ENCODE measurements at regions not wholly inside any gene's neighbourhood (a gene's known extent, or its start where the extent isn't known, plus 50 kb on each side); places are given as distances from the start of the nearest gene placed in this dataset.

DNA sequence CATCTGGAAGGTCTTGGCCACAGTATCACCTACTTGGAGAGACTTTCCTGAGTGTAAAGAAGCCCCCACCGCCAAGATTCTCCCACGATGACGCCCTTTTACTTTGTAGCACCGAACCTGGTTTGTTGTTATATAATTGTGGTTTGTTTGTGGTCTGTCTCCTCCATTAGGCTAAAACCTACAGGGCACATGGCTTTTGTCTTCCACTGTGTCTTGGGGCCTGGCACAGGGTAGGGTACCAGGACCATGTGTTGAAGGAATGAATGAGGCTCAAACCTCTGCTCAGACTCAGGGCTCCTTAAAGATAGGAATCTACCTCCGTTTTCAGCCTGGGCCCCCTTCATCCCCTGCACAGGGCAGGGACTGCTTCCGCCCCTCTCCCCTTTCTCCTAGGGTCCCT is 59.4 kb upstream of the CCDC167 start:
- Histone ChIP-seq H3K27me3 (ENCODE audit: control insufficient read depth in 1 of 2, insufficient read depth in 1 of 2, low read length in 2 of 2) (peaks cover 76 to 77% of the 10 kb centered on the region in 2 experiments), H4K8ac (ENCODE audit: low read length) (no peak overlapping the region), H3K14ac (ENCODE audit: low read length in 2 of 2) (no peak overlapping the region), H3K4me3 (ENCODE audit: insufficient read depth in 1 of 2, low read depth in 1 of 2, low read length in 2 of 2) (no peak overlapping the region), H4K91ac (ENCODE audit: low read length) (no peak overlapping the region), H3K36me3 (ENCODE audit: control insufficient read depth in 1 of 2, insufficient read depth in 2 of 2, low read depth in 1 of 2, low read length in 2 of 2) (no peaks in the 10 kb centered on the region), H3K9ac (ENCODE audit: low read length) (no peak overlapping the region), H2BK120ac (ENCODE audit: low read depth, low read length) (no peak overlapping the region), H3K23ac (ENCODE audit: low read length in 2 of 2) (no peak overlapping the region), H3K79me1 (replicated peaks; ENCODE audit: low read length, poor library complexity, severe bottlenecking) (no peaks in the 10 kb centered on the region), H2AK5ac (ENCODE audit: low read length, severe bottlenecking) (no peak overlapping the region), H3K9me3 (ENCODE audit: control insufficient read depth, low read length) (peaks cover 4% of the 10 kb centered on the region), H2BK5ac (ENCODE audit: low read depth, low read length, poor library complexity, severe bottlenecking) (no peak overlapping the region), H3K4me2 (ENCODE audit: low read length, poor library complexity, severe bottlenecking) (no peak overlapping the region), H2BK12ac (ENCODE audit: low read length in 2 of 2) (no peak overlapping the region), H2AFZ (ENCODE audit: low read depth, low read length) (no peak overlapping the region), H3K27ac (ENCODE audit: low read length, poor library complexity, severe bottlenecking) (no peak overlapping the region), H3K4ac (ENCODE audit: low read depth in 1 of 2, low read length in 2 of 2) (no peak overlapping the region), H3K18ac (ENCODE audit: low read depth in 1 of 2, low read length in 2 of 2) (no peak overlapping the region), H3K4me1 (ENCODE audit: control insufficient read depth, insufficient read depth, low read depth, low read length) (peaks cover 28% of the 10 kb centered on the region), H2BK15ac (ENCODE audit: low read depth, poor library complexity, severe bottlenecking) (no peak overlapping the region)
- WGBS: 76% methylated on average over 6 of the region's 6 CpGs
- no peak for DNase-seq

DNA sequence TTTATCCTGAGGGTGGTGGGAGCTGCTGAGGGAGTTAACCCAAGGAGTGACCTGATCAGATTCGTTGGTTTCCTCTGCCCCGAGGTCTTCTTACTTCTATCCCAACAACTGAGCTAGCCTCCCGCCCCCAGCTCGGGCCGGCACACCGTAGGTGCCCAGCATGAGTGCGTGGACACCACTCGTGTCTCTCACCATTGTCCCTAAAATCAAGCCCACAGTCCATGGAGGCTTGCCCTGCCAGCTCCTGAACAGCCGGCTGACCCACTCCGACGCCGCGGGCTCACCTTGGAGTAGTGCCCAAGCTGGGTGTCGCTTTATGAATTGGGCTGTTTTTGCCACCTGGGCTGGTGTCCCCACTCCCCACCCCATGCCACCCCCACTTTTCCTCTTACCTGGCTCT is 59.0 kb upstream of the CCDC167 start:
- Histone ChIP-seq H3K27ac (ENCODE audit: low read length, poor library complexity, severe bottlenecking) (no peak overlapping the region), H3K23ac (ENCODE audit: low read length in 2 of 2) (no peak overlapping the region), H3K36me3 (ENCODE audit: control insufficient read depth in 1 of 2, insufficient read depth in 2 of 2, low read depth in 1 of 2, low read length in 2 of 2) (no peaks in the 10 kb centered on the region), H2BK15ac (ENCODE audit: low read depth, poor library complexity, severe bottlenecking) (no peak overlapping the region), H3K18ac (ENCODE audit: low read depth in 1 of 2, low read length in 2 of 2) (no peak overlapping the region), H3K9ac (ENCODE audit: low read length) (no peak overlapping the region), H3K79me1 (replicated peaks; ENCODE audit: low read length, poor library complexity, severe bottlenecking) (no peaks in the 10 kb centered on the region), H2BK5ac (ENCODE audit: low read depth, low read length, poor library complexity, severe bottlenecking) (no peak overlapping the region), H3K14ac (ENCODE audit: low read length in 2 of 2) (no peak overlapping the region), H3K27me3 (ENCODE audit: control insufficient read depth in 1 of 2, insufficient read depth in 1 of 2, low read length in 2 of 2) (peaks cover 72 to 73% of the 10 kb centered on the region in 2 experiments), H3K9me3 (ENCODE audit: control insufficient read depth, low read length) (peaks cover 4% of the 10 kb centered on the region), H4K8ac (ENCODE audit: low read length) (no peak overlapping the region), H3K4ac (ENCODE audit: low read depth in 1 of 2, low read length in 2 of 2) (no peak overlapping the region), H2BK12ac (ENCODE audit: low read length in 2 of 2) (no peak overlapping the region), H4K91ac (ENCODE audit: low read length) (no peak overlapping the region), H2AK5ac (ENCODE audit: low read length, severe bottlenecking) (no peak overlapping the region), H2BK120ac (ENCODE audit: low read depth, low read length) (no peak overlapping the region), H3K4me2 (ENCODE audit: low read length, poor library complexity, severe bottlenecking) (no peak overlapping the region), H3K4me1 (ENCODE audit: control insufficient read depth, insufficient read depth, low read depth, low read length) (peaks cover 29% of the 10 kb centered on the region), H2AFZ (ENCODE audit: low read depth, low read length) (no peak overlapping the region), H3K4me3 (ENCODE audit: insufficient read depth in 1 of 2, low read depth in 1 of 2, low read length in 2 of 2) (no peak overlapping the region)
- no peak for DNase-seq
- WGBS: 95% methylated on average over 14 of the region's 14 CpGs

DNA sequence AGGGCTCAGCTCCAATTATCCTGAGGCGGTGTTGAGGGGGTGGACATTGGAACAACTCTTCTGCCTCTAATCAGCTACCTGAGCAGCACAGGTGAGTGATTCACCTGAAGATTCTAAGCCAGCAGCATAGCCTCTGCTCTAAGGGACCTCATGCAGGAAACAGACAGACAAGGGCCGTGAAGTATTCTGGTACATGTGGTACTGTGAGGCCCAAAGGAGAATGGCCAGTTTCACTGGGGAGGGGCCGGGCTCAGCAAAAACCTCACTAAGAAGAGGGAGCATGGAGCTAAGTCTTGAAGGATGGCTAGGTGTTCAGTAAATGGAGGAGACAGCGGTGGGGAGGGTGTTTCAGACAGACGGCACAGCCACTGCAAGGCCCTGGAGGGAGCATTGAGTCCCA is 58.5 kb upstream of the CCDC167 start:
- Histone ChIP-seq H3K9ac (ENCODE audit: low read length) (no peak overlapping the region), H2BK120ac (ENCODE audit: low read depth, low read length) (no peak overlapping the region), H2BK15ac (ENCODE audit: low read depth, poor library complexity, severe bottlenecking) (no peak overlapping the region), H3K4me3 (ENCODE audit: insufficient read depth in 1 of 2, low read depth in 1 of 2, low read length in 2 of 2) (no peak overlapping the region), H3K27ac (ENCODE audit: low read length, poor library complexity, severe bottlenecking) (no peak overlapping the region), H3K23ac (ENCODE audit: low read length in 2 of 2) (no peak overlapping the region), H4K8ac (ENCODE audit: low read length) (no peak overlapping the region), H2AK5ac (ENCODE audit: low read length, severe bottlenecking) (no peak overlapping the region), H4K91ac (ENCODE audit: low read length) (no peak overlapping the region), H2BK5ac (ENCODE audit: low read depth, low read length, poor library complexity, severe bottlenecking) (no peak overlapping the region), H3K14ac (ENCODE audit: low read length in 2 of 2) (no peak overlapping the region), H3K4me1 (ENCODE audit: control insufficient read depth, insufficient read depth, low read depth, low read length) (peaks cover 31% of the 10 kb centered on the region), H3K79me1 (replicated peaks; ENCODE audit: low read length, poor library complexity, severe bottlenecking) (no peaks in the 10 kb centered on the region), H2BK12ac (ENCODE audit: low read length in 2 of 2) (no peak overlapping the region), H3K27me3 (ENCODE audit: control insufficient read depth in 1 of 2, insufficient read depth in 1 of 2, low read length in 2 of 2) (peaks cover 67 to 68% of the 10 kb centered on the region in 2 experiments), H3K4me2 (ENCODE audit: low read length, poor library complexity, severe bottlenecking) (no peak overlapping the region), H3K4ac (ENCODE audit: low read depth in 1 of 2, low read length in 2 of 2) (no peak overlapping the region), H3K36me3 (ENCODE audit: control insufficient read depth in 1 of 2, insufficient read depth in 2 of 2, low read depth in 1 of 2, low read length in 2 of 2) (no peaks in the 10 kb centered on the region), H3K9me3 (ENCODE audit: control insufficient read depth, low read length) (peaks cover 4% of the 10 kb centered on the region), H2AFZ (ENCODE audit: low read depth, low read length) (no peak overlapping the region), H3K18ac (ENCODE audit: low read depth in 1 of 2, low read length in 2 of 2) (no peak overlapping the region)
- WGBS: 92% methylated on average over 5 of the region's 5 CpGs
- no peak for DNase-seq

DNA sequence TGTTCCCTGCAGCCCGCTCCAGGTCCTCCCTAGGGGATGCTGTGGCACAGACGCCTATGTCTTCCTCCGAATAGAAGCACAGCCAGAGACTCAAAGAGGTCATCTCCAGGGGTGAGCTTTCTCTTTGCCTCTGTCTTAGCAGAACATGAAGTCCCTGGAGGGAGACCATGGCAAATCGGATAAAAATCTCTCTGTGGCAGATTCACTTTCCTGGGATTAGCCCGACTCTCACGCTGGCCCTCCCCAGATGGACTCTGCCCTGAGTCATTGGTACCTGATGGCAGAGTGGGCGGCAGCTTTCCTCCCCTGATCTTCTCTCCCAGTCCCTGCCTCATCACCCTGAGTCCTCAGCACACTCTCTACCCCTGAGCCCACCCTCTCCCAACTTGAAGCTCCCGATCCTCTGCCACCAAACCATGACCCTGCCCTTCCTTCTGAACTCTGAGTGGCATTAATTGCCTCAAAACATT is 58.0 kb upstream of the CCDC167 start:
- Histone ChIP-seq H2AFZ (ENCODE audit: low read depth, low read length) (no peak overlapping the region), H3K4me1 (ENCODE audit: control insufficient read depth, insufficient read depth, low read depth, low read length) (peaks cover 33% of the 10 kb centered on the region), H2BK15ac (ENCODE audit: low read depth, poor library complexity, severe bottlenecking) (no peak overlapping the region), H3K14ac (ENCODE audit: low read length in 2 of 2) (no peak overlapping the region), H2BK5ac (ENCODE audit: low read depth, low read length, poor library complexity, severe bottlenecking) (no peak overlapping the region), H3K4me2 (ENCODE audit: low read length, poor library complexity, severe bottlenecking) (no peak overlapping the region), H3K23ac (ENCODE audit: low read length in 2 of 2) (peak overlapping the region in 1 of 2 experiments; percentile 28), H2BK12ac (ENCODE audit: low read length in 2 of 2) (no peak overlapping the region), H3K36me3 (ENCODE audit: control insufficient read depth in 1 of 2, insufficient read depth in 2 of 2, low read depth in 1 of 2, low read length in 2 of 2) (no peaks in the 10 kb centered on the region), H2BK120ac (ENCODE audit: low read depth, low read length) (no peak overlapping the region), H3K4me3 (ENCODE audit: insufficient read depth in 1 of 2, low read depth in 1 of 2, low read length in 2 of 2) (no peak overlapping the region), H3K9ac (ENCODE audit: low read length) (no peak overlapping the region), H4K8ac (ENCODE audit: low read length) (no peak overlapping the region), H3K27ac (ENCODE audit: low read length, poor library complexity, severe bottlenecking) (no peak overlapping the region), H3K9me3 (ENCODE audit: control insufficient read depth, low read length) (peaks cover 4% of the 10 kb centered on the region), H3K18ac (ENCODE audit: low read depth in 1 of 2, low read length in 2 of 2) (no peak overlapping the region), H3K27me3 (ENCODE audit: control insufficient read depth in 1 of 2, insufficient read depth in 1 of 2, low read length in 2 of 2) (peaks cover 63 to 68% of the 10 kb centered on the region in 2 experiments), H3K79me1 (replicated peaks; ENCODE audit: low read length, poor library complexity, severe bottlenecking) (no peaks in the 10 kb centered on the region), H4K91ac (ENCODE audit: low read length) (no peak overlapping the region), H3K4ac (ENCODE audit: low read depth in 1 of 2, low read length in 2 of 2) (peak overlapping the region in 1 of 2 experiments; percentile 37), H2AK5ac (ENCODE audit: low read length, severe bottlenecking) (no peak overlapping the region)
- DNase-seq: no peak
- WGBS: 79% methylated on average over 8 of the region's 8 CpGs
